HCT116 (cell line): ENCODE measurements at regions not wholly inside any gene's neighbourhood (a gene's known extent, or its start where the extent isn't known, plus 50 kb on each side); places are given as distances from the start of the nearest gene placed in this dataset.

Source experiments
- ATAC-seq: fragments of 200-7000 bp; cut with Tn5 transposase; 2 replicates; pipeline ENCODE4 v1.9.1; 2020; ENCODE audit warnings: mild to moderate bottlenecking, moderate library complexity
- BruUV-seq: library from RNA; stranded (reverse); fragments of 400-500 nt; replicated peaks from 2 replicates; lab custom pipeline; 2021; lab: Mats Ljungman, UMichigan
- CTCF ChIA-PET: fragments of 300-600 bp; sonication (Branson Sonifier 250); formaldehyde crosslinking; loops from one replicate; lab custom pipeline; 2021; ENCODE audit warnings: antibody characterized with exemption; lab: Charles Lee
- POLR2A ChIA-PET: fragments of 300-600, 350-600 bp; sonication (Branson Sonifier 250); formaldehyde crosslinking; loops from one replicate; lab custom pipeline; 2021; ENCODE audit warnings: antibody characterized with exemption; lab: Charles Lee
- RAD21 ChIA-PET, 2 experiments: fragments of 300-600 bp; sonication (Branson Sonifier 250); formaldehyde crosslinking; loops; one replicate each; lab custom pipeline; 2023; ENCODE audit warnings: low total read pairs in 2 of 2; ENCODE audit not compliant: uncharacterized antibody in 2 of 2, unreplicated experiment in 2 of 2, low non-redundant PET in 1 of 2; lab: Charles Lee
- DNase-seq: peaks from one replicate; pipeline ENCODE4 v3.0.0-alpha.2; 2010; ENCODE audit warnings: low read depth, low spot score
- H2AFZ ChIP-seq: fragments of 200-600 bp; shearing (Covaris generic), sonication (generic); 2 replicates; pipeline ENCODE4 v1.6.1; 2017; ENCODE audit warnings: low read depth, mixed run types, mixed read lengths, antibody characterized with exemption, low read length; ENCODE audit not compliant: poor library complexity, severe bottlenecking
- H3K27ac ChIP-seq: 2 replicates; pipeline ENCODE4 v1.5.1; 2012; ENCODE audit warnings: low read depth, low read length
- H3K27me3 ChIP-seq: fragments of 200-600 bp; sonication (generic); 2 replicates; pipeline ENCODE4 v1.6.1; 2016; ENCODE audit warnings: mixed run types, low read length, mixed read lengths; ENCODE audit not compliant: insufficient read depth
- H3K36me3 ChIP-seq, 2 experiments: fragments of 200-500 bp in 1 of 2; fragments of 200-600 bp in 1 of 2; sonication (Bioruptor generic) in 1 of 2; sonication (generic) in 1 of 2; 2 replicates each; pipeline versions ENCODE4 v1.5.1 to v1.6.1; 2014 to 2016; ENCODE audit warnings: low read length in 2 of 2, inconsistent platforms in 1 of 2, mixed read lengths in 1 of 2, mixed run types in 1 of 2; ENCODE audit not compliant: insufficient read depth in 2 of 2, control insufficient read depth in 1 of 2
- H3K4me1 ChIP-seq, 2 experiments: fragments of 200-600 bp in 1 of 2; sonication (generic) in 1 of 2; 2 replicates each; pipeline versions ENCODE4 v1.5.1 to v1.6.1; 2012 to 2017; ENCODE audit warnings: low read length in 2 of 2, inconsistent platforms in 1 of 2, mild to moderate bottlenecking in 1 of 2, mixed read lengths in 1 of 2, mixed run types in 1 of 2, moderate library complexity in 1 of 2; ENCODE audit not compliant: insufficient read depth in 2 of 2, control insufficient read depth in 1 of 2
- H3K4me2 ChIP-seq: fragments of 200-600 bp; sonication (generic); 2 replicates; pipeline ENCODE4 v1.6.1; 2017; ENCODE audit warnings: mixed run types, low read length, mixed read lengths
- H3K4me3 ChIP-seq, 2 experiments: fragments of 200-600 bp in 1 of 2; sonication (generic) in 1 of 2; replicated peaks in 1 of 2; 2 replicates each; pipeline ENCODE4 v1.5.1; 2011 to 2016; ENCODE audit warnings: low read length in 2 of 2, control low read depth in 1 of 2, low read depth in 1 of 2, mild to moderate bottlenecking in 1 of 2, mixed read lengths in 1 of 2, mixed run types in 1 of 2
- H3K79me2 ChIP-seq: fragments of 200-600 bp; sonication (generic); 2 replicates; pipeline ENCODE4 v1.6.1; 2017; ENCODE audit warnings: mild to moderate bottlenecking, mixed run types, low read length, moderate library complexity, mixed read lengths; ENCODE audit not compliant: insufficient read depth
- H3K9ac ChIP-seq: fragments of 200-600 bp; sonication (generic); 2 replicates; pipeline ENCODE4 v1.6.1; 2016; ENCODE audit warnings: low read length, mixed read lengths
- H3K9me2 ChIP-seq: fragments of 200-600 bp; sonication (generic), shearing (Covaris generic); 2 replicates; pipeline ENCODE4 v1.6.1; 2017; ENCODE audit warnings: mixed run types, mild to moderate bottlenecking, moderate library complexity; ENCODE audit not compliant: insufficient read depth
- H3K9me3 ChIP-seq, 2 experiments: fragments of 200-500 bp in 1 of 2; fragments of 200-600 bp in 1 of 2; sonication (Bioruptor generic) in 1 of 2; sonication (generic) in 1 of 2; 2 replicates each; pipeline ENCODE4 v1.6.1; 2014 to 2017; ENCODE audit warnings: low read length in 2 of 2, mixed read lengths in 2 of 2, inconsistent platforms in 1 of 2, low read depth in 1 of 2, mild to moderate bottlenecking in 1 of 2, mixed run types in 1 of 2, moderate library complexity in 1 of 2; ENCODE audit not compliant: control insufficient read depth in 1 of 2, insufficient read depth in 1 of 2
- H4K20me1 ChIP-seq: fragments of 200-600 bp; sonication (generic), shearing (Covaris generic); 2 replicates; pipeline ENCODE4 v1.6.1; 2017; ENCODE audit warnings: mixed run types, mild to moderate bottlenecking, moderate library complexity; ENCODE audit not compliant: insufficient read depth
- CEBPB ChIP-seq: IDR thresholded peaks from 2 replicates; pipeline ENCODE4 v1.6.1; 2012; ENCODE audit warnings: low read depth
- CTCF ChIP-seq, 3 experiments: fragments of 200-600 bp in 1 of 3; sonication (generic) in 1 of 3; IDR thresholded peaks in 2 of 3; conservative IDR thresholded peaks in 1 of 3; 2 replicates each; pipeline ENCODE4 v1.5.1; 2012 to 2017; ENCODE audit warnings: low read depth in 2 of 3, low read length in 2 of 3, antibody characterized with exemption in 1 of 3, borderline replicate concordance in 1 of 3, control low read depth in 1 of 3, mild to moderate bottlenecking in 1 of 3, mixed read lengths in 1 of 3, mixed run types in 1 of 3, moderate library complexity in 1 of 3; ENCODE audit not compliant: insufficient read depth in 1 of 3
- EGR1 ChIP-seq: IDR thresholded peaks from 2 replicates; pipeline ENCODE4 v1.6.1; 2012; ENCODE audit warnings: low read depth
- ELF1 ChIP-seq: IDR thresholded peaks from 2 replicates; pipeline ENCODE4 v1.6.1; 2012; ENCODE audit warnings: low read depth, borderline replicate concordance
- EZH2 ChIP-seq: fragments of 200-600 bp; sonication (generic); IDR thresholded peaks from 2 replicates; pipeline ENCODE4 v1.6.1; 2017; ENCODE audit warnings: antibody characterized with exemption, mixed run types
- EZH2phosphoT487 ChIP-seq: fragments of 200-600 bp; IDR thresholded peaks from 2 replicates; pipeline ENCODE4 v1.6.1; 2018; ENCODE audit warnings: antibody characterized with exemption, borderline replicate concordance
- FOSL1 ChIP-seq: IDR thresholded peaks from 2 replicates; pipeline ENCODE4 v1.6.1; 2012; ENCODE audit warnings: low read depth
- JUND ChIP-seq: IDR thresholded peaks from 2 replicates; pipeline ENCODE4 v1.6.1; 2012
- MAX ChIP-seq: IDR thresholded peaks from 2 replicates; pipeline ENCODE4 v1.6.1; 2012
- POLR2A ChIP-seq: IDR thresholded peaks from 2 replicates; pipeline ENCODE4 v1.7.0; 2011; ENCODE audit warnings: borderline replicate concordance; ENCODE audit not compliant: insufficient read depth, insufficient read length; ENCODE audit errors: extremely low read depth
- POLR2AphosphoS5 ChIP-seq: IDR thresholded peaks from 2 replicates; pipeline ENCODE4 v1.6.1; 2011; ENCODE audit warnings: mild to moderate bottlenecking, low read depth, low read length, moderate library complexity
- SIN3A ChIP-seq: IDR thresholded peaks from 2 replicates; pipeline ENCODE4 v1.6.1; 2012; ENCODE audit warnings: low read depth
- SP1 ChIP-seq: IDR thresholded peaks from 2 replicates; pipeline ENCODE4 v1.6.1; 2012; ENCODE audit warnings: low read depth
- SRF ChIP-seq: IDR thresholded peaks from 2 replicates; pipeline ENCODE4 v1.6.1; 2012; ENCODE audit warnings: low read depth
- TCF7L2 ChIP-seq: IDR thresholded peaks from 2 replicates; pipeline ENCODE4 v1.7.0; 2011; ENCODE audit warnings: borderline replicate concordance, inconsistent platforms; ENCODE audit not compliant: insufficient read depth, insufficient read length; ENCODE audit errors: extremely low read depth
- ZFX ChIP-seq: fragments of 450-650 bp; IDR thresholded peaks from 2 replicates; pipeline ENCODE4 v1.6.1; 2017
- ZNF274 ChIP-seq: fragments of 200-500 bp; sonication (Bioruptor generic); IDR thresholded peaks from 2 replicates; pipeline ENCODE4 v1.6.1; 2014; ENCODE audit warnings: mild to moderate bottlenecking, low read depth, low read length, inconsistent platforms
- intact Hi-C: fragments of 100-400 bp; cut with micrococcal nuclease; formaldehyde crosslinking; loops from 2 replicates; pipeline ENCODE4 v1.10.0; 2022
- TF ChIP-seq, protein P1 (sequence below): IDR thresholded peaks from 2 replicates; pipeline ENCODE4 v1.6.1; 2011; ENCODE audit warnings: mild to moderate bottlenecking, low read length, moderate library complexity; ENCODE audit not compliant: insufficient replicate concordance; ENCODE audit errors: extremely low read depth
- TF ChIP-seq, protein P2 (sequence below): IDR thresholded peaks from 2 replicates; pipeline ENCODE4 v1.6.1; 2012

GRCh38 chr20:55099251-55099650 lies 623.9 kb downstream of the DOK5 start:
- H3K4me2 ChIP-seq: no peak overlapping the region
- H3K9ac ChIP-seq: no peak overlapping the region
- ChIA-PET RAD21 (no interaction called here), CTCF (no interaction called here), POLR2A (no interaction called here)
- DNase-seq (no peak), ATAC-seq (no peak)
- H3K9me2 ChIP-seq: no peaks in the 10 kb centered on the region
- H3K36me3 ChIP-seq: no peaks in the 10 kb centered on the region
- H4K20me1 ChIP-seq: no peaks in the 10 kb centered on the region
- H3K27ac ChIP-seq: no peak overlapping the region
- no peak overlapping the region for H2AFZ ChIP-seq
- no peaks in the 10 kb centered on the region for H3K27me3 ChIP-seq
- TF ChIP-seq MAX (no peak), FOSL1 (no peak)
- intact Hi-C loops: no loop called here
- H3K9me3 ChIP-seq: peaks cover 0 to 32% of the 10 kb centered on the region in 2 experiments; a peak in 3 of 4 replicates
- H3K79me2 ChIP-seq: no peaks in the 10 kb centered on the region
- no peaks in the 10 kb centered on the region for H3K4me1 ChIP-seq
- BruUV-seq: no TSS peak
- H3K4me3 ChIP-seq: no peak overlapping the region

- POLR2A ChIA-PET: no interaction called here
- BruUV-seq: no TSS peak
- no peak for DNase-seq
- Histone ChIP-seq H3K79me2 (no peaks in the 10 kb centered on the region), H3K9ac (no peak overlapping the region), H3K27ac (no peak overlapping the region), H3K4me3 (no peak overlapping the region), H3K4me1 (no peaks in the 10 kb centered on the region), H3K27me3 (no peaks in the 10 kb centered on the region), H4K20me1 (no peaks in the 10 kb centered on the region), H2AFZ (no peak overlapping the region), H3K9me2 (no peaks in the 10 kb centered on the region), H3K36me3 (no peaks in the 10 kb centered on the region), H3K9me3 (peaks cover 0 to 36% of the 10 kb centered on the region in 2 experiments; a peak in 3 of 4 replicates)
- ATAC-seq: no peak
- RAD21 ChIA-PET: no interaction called here
- CTCF ChIA-PET: no interaction called here
- TF ChIP-seq, protein P1, sequence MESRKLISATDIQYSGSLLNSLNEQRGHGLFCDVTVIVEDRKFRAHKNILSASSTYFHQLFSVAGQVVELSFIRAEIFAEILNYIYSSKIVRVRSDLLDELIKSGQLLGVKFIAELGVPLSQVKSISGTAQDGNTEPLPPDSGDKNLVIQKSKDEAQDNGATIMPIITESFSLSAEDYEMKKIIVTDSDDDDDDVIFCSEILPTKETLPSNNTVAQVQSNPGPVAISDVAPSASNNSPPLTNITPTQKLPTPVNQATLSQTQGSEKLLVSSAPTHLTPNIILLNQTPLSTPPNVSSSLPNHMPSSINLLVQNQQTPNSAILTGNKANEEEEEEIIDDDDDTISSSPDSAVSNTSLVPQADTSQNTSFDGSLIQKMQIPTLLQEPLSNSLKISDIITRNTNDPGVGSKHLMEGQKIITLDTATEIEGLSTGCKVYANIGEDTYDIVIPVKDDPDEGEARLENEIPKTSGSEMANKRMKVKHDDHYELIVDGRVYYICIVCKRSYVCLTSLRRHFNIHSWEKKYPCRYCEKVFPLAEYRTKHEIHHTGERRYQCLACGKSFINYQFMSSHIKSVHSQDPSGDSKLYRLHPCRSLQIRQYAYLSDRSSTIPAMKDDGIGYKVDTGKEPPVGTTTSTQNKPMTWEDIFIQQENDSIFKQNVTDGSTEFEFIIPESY: no peak
- TF ChIP-seq ZNF274: no peak
- no peak for TF ChIP-seq EZH2
- TF ChIP-seq TCF7L2: no peak
- no peak for TF ChIP-seq FOSL1
- no peak for TF ChIP-seq ZFX
- no peak for TF ChIP-seq CEBPB
- no peak for TF ChIP-seq SP1
- TF ChIP-seq CTCF (IDR thresholded peaks at IDR 0.05 in 2 of 3, conservative IDR thresholded peaks at IDR 0.05 in 1 of 3; ENCODE audit: borderline replicate concordance in 1 of 3, insufficient read depth in 1 of 3, low read depth in 2 of 3, low read length in 2 of 3): no peak
- no peak for TF ChIP-seq EZH2phosphoT487
- TF ChIP-seq MAX: no peak
- no peak for TF ChIP-seq POLR2A
- no peak for TF ChIP-seq EGR1
- TF ChIP-seq SIN3A: no peak
- TF ChIP-seq POLR2AphosphoS5: no peak
- no peak for TF ChIP-seq SRF
- TF ChIP-seq, protein P2, sequence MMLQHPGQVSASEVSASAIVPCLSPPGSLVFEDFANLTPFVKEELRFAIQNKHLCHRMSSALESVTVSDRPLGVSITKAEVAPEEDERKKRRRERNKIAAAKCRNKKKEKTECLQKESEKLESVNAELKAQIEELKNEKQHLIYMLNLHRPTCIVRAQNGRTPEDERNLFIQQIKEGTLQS: no peak
- no peak for TF ChIP-seq JUND
- TF ChIP-seq ELF1: no peak
- TF ChIP-seq, all 23 proteins: peak for 0
- intact Hi-C loops: no loop called here
- H3K4me2 ChIP-seq: no peak overlapping the region
Observed at GRCh38 chr20:55097621-55098020, 622.2 kb downstream of the DOK5 start.
